ENCODE measurements at regions not wholly inside any gene's neighbourhood (a gene's known extent, or its start where the extent isn't known, plus 50 kb on each side); places are given as distances from the start of the nearest gene placed in this dataset.

GRCh38 chr12:105569886-105570285 lies 239.4 kb downstream of the C12orf75 start:
- no peak overlapping the region for H3K27ac ChIP-seq
- H3K4me1 ChIP-seq = peaks cover 0 to 7% (median 0%) of the 10 kb centered on the region in 9 donors
- no peaks in the 10 kb centered on the region for H3K27me3 ChIP-seq
- H3K4me3 ChIP-seq = no peak overlapping the region
- no peaks in the 10 kb centered on the region for H3K36me3 ChIP-seq
- 84 to 94% methylated on average over 3 of the region's 3 CpGs for WGBS, 2 donors
- intact Hi-C loops (cut with DNase I) = no loop called here
- ATAC-seq (no peak), DNase-seq (no peak)
- H3K9me3 ChIP-seq = no peaks in the 10 kb centered on the region
- no peak for TF ChIP-seq CTCF (IDR thresholded peaks at IDR 0.05)

GRCh38 chr12:105570944-105571343 lies 240.5 kb downstream of the C12orf75 start:
- peaks cover 0 to 7% (median 0%) of the 10 kb centered on the region in 9 donors for H3K4me1 ChIP-seq
- H3K4me3 ChIP-seq = no peak overlapping the region
- no peak for TF ChIP-seq CTCF (IDR thresholded peaks at IDR 0.05)
- H3K36me3 ChIP-seq = no peaks in the 10 kb centered on the region
- H3K9me3 ChIP-seq = no peaks in the 10 kb centered on the region
- WGBS, 2 donors = 96 to 97% methylated on average over 4 of the region's 4 CpGs
- no peak overlapping the region for H3K27ac ChIP-seq
- intact Hi-C loops (cut with DNase I) = no loop called here
- H3K27me3 ChIP-seq = no peaks in the 10 kb centered on the region
- ATAC-seq (no peak), DNase-seq (no peak)

- TF ChIP-seq CTCF (IDR thresholded peaks at IDR 0.05) = no peak
- intact Hi-C loops (cut with DNase I) = no loop called here
- Histone ChIP-seq H3K4me3 (no peak overlapping the region), H3K27ac (no peak overlapping the region), H3K27me3 (no peaks in the 10 kb centered on the region), H3K36me3 (no peaks in the 10 kb centered on the region), H3K4me1 (peaks cover 0 to 7% (median 0%) of the 10 kb centered on the region in 9 donors), H3K9me3 (no peaks in the 10 kb centered on the region)
- WGBS, 2 donors = 55 to 69% methylated on average over 3 of the region's 3 CpGs
- DNase-seq (no peak), ATAC-seq (no peak)
Measured at GRCh38 chr12:105573574-105573973, 243.1 kb downstream of the C12orf75 start.

- Histone ChIP-seq H3K27me3 (no peaks in the 10 kb centered on the region), H3K36me3 (no peaks in the 10 kb centered on the region), H3K9me3 (no peaks in the 10 kb centered on the region), H3K4me1 (peaks cover 0 to 7% (median 0%) of the 10 kb centered on the region in 9 donors), H3K27ac (no peak overlapping the region), H3K4me3 (no peak overlapping the region)
- ATAC-seq (no peak), DNase-seq (no peak)
- no peak for TF ChIP-seq CTCF (IDR thresholded peaks at IDR 0.05)
- 73 to 76% methylated on average over 5 of the region's 5 CpGs for whole genome bisulfite sequencing, 2 donors
- intact Hi-C loops (cut with DNase I) = no loop called here
Measured at GRCh38 chr12:105574056-105574715, 243.7 kb downstream of the C12orf75 start.

Measured in heart right ventricle (tissue), 16 donors.